GM18519 (cell line): ENCODE measurements at regions not wholly inside any gene's neighbourhood (a gene's known extent, or its start where the extent isn't known, plus 50 kb on each side); places are given as distances from the start of the nearest gene placed in this dataset.
"Not testable (repeated sequence)": the region's sequence is repeated elsewhere in the genome, so short reads cannot be mapped to it uniquely, and the experiment has no call there.

Experiments used
- ATAC-seq: cut with Tn5 transposase; IDR thresholded peaks from one replicate; pipeline ENCODE4 v1.9.1; 2021; ENCODE audit warnings: mild to moderate bottlenecking, moderate library complexity; ENCODE audit not compliant: unreplicated experiment, low FRiP score

- not testable (repeated sequence) for ATAC-seq
These were observed 184.7 kb upstream of the AHR start for GRCh38 chr7:17113770-17114169.

GRCh38 chr7:17118412-17118811 is 180.0 kb upstream of the AHR start:
- no peak for ATAC-seq

DNA sequence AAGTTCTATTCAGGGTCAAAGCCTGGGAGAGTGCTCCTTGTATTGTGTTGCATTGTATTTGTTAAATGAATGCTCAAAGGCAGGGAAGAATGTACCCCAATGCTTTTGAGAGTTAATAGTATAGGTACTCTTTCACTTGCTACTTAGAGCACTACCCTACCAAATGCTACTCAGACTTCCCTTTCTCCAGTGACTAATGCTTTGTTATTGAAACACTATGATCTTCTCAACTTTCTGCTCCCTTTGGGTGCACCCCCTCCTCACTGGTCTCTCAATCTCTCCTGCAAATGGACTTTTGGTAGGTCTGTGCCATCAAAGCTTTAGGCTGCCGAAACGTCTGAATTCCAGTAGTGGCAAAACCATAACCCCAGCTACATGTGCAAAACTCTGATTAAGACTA is 177.7 kb upstream of the AHR start:
- no peak for ATAC-seq

GRCh38 chr7:17121671-17122070 is 176.8 kb upstream of the AHR start:
- ATAC-seq, result no peak

GRCh38 chr7:17123020-17123419 is 175.4 kb upstream of the AHR start:
- no peak for ATAC-seq

DNA sequence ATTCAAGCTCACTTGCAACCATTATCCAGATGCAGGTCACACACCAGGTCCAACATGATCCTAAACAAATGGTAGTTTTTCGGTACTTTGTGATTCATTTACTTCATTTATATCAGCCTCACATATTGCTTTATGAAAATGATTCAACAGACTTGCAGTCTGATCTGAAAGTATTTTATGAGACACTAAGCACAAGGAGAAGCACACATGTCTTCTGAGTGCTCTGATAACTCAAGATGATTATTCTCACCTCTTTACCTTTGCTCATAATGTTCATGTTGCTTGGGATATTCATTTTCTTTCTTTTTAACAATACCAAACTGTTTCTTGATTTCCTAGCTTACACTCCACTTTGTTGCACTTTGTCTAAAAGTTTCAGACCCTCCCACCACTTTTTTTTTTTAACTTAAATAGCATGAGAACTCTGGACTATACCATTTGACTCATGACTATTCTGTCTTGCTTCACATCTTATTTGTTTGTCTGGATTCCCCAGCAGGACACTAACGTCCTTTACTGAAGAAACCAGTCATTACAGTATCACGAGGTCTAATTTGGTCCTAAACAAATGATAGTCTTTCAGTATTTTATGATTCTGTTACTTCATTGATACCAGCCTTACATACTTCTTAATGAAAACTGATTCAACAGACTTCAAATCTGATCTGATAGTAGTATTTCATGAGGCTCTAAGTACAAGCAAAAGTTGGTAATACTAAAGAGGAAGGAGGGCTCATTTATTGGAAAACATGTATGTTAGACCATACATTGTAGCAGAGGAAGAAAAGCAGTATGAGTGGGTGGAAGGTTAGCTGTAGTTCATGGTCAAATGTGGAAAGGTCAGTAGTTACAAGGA is 171.8 kb upstream of the AHR start:
- ATAC-seq, result peak; percentile 81

GRCh38 chr7:17129218-17129617 is 169.2 kb upstream of the AHR start:
- ATAC-seq, result no peak

- no peak for ATAC-seq
These were observed 168.0 kb upstream of the AHR start for GRCh38 chr7:17130281-17131059.

DNA sequence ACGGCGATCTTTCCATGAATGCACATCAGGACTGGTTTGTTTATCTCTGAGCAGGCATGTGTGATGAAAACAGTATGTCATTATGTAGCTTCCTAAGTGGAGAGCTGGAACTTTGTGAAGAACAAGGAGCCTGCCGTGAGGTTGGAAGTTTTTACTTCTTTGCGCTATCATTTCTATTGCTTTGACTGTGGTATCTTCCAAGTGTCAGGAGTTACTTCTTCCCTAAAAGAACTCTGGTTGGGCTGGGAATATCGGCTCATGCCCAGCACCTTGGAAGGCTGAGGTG is 167.4 kb upstream of the AHR start:
- ATAC-seq, result no peak

- ATAC-seq, result no peak
These were observed 166.3 kb upstream of the AHR start for GRCh38 chr7:17131983-17132655.

GRCh38 chr7:17132726-17133125 is 165.7 kb upstream of the AHR start:
- ATAC-seq, result no peak

DNA sequence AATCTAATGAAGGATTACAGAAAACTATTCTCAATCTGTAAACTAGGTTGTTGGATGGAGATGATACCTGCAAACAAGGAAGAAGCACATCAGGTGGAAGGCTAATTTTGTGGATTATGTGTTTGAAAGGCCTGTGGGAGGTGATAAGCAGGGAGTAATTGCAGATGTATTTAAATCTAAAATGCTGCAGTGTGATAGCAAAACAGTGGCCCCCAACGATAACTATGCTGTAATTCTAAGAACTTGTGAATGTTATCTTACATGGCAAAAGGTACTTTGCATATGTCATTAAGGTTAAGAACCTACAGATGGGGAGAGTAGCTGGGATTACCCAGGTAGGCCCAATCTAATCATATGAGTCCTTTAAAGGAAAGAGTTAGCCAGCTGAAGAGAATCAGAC is 164.5 kb upstream of the AHR start:
- ATAC-seq, result no peak

DNA sequence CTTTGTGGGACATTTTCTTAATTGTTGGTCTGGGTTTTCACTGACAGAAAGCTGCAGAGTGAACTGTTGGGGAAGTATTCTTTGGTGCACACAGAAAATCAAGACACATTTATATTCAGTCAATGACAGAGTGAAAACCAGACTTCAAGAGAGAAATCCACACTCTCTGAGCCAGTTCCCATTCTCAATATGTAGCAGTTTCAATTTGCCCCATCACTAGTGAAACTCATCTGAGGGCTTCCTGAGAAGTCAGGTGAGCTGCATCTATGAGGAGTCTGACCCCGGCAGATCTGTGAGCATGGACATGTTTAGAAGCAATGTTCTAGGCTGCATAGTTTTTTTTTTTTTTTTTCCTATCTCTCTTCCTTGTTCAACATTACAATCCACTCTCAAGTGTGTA is 163.7 kb upstream of the AHR start:
- ATAC-seq, result peak; percentile 88

DNA sequence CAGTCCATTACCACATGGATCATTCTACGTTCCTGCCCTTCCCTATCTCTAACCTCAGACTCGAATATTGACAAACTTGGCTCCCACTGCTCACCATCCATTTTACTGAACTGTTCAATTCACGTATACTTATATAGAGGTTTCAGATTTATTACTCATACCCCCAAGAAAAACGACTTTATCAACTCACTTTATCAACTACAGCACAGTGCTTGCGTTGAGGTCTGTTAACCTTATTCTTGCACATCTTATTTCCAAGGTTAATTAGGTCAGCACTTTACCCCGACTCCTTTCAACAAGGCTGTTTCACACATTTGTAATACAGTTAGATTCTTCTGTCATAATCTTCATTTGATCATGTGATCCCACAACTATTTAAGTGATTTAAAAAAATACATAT is 162.3 kb upstream of the AHR start:
- ATAC-seq, result no peak

- ATAC-seq, result no peak
These were observed 159.4 kb upstream of the AHR start for GRCh38 chr7:17139081-17139480.

DNA sequence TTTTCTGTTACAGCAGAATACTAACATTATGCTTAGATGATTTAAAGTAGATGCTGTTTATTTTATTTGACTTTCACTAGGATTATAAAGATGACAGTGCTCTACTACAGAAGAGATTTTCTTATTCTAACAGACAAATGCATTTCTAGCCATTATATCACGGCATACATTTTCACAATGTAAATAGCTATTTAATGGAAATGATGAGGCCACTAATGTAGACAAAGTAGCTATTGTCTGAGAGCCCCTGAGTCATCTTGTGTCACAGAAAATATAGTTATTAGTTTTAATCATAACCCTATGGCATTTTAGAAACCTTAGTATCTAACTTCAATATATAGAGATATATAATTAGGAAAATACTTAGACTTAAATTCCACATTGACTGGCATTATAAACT is 158.0 kb upstream of the AHR start:
- no peak for ATAC-seq

DNA sequence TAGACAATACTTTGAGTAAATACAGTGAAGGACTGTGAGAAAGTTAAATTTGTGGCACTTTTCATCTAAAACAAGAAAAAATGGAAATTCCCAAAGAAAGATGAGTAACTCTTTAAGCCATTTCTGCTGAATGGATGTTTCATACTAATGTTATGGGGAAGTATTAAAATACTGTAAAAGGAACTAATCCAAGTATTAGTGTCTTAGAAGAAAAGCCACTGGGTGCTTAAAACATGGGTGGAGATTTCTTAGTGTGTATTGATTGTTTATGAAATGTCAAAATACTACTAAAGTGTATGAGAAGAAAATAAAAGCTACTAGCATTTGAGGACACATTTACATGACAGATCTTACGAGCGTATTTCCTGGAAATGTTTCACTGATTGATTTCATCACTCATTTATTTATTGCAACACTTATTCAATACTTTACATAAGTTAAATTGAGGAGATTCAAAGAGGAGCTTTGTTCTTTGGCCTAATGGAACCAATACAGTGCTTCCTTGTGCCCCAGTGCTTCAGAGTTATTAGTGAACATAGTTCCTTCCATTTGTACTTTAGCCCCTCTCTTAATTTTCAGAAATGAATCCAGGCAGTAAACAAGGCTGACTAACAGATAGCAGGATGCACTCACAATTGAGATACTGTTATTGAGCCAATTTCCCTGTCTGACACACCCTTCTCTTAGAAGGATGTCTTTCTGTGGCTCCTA is 155.5 kb upstream of the AHR start:
- no peak for ATAC-seq

GRCh38 chr7:17144322-17144721 is 154.1 kb upstream of the AHR start:
- ATAC-seq, result peak; percentile 40

DNA sequence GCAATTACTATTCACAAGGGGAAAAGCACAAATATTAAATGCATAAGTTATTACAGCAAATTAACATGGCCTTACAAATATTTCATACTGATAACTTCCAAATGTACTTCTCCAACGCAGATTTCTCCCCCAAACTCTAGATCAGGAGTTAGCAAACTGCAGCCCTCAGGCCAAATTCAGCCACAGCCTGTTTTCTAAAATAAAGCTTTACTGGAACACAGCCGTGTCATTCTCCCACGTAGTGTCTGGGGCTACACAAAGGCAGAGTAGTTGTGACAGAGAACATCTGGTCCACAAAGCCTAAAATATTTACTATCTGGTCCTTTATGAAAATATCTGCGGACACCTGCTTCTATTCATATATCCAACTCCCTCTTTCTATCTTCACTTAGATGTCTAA is 151.8 kb upstream of the AHR start:
- no peak for ATAC-seq

GRCh38 chr7:17147409-17147808 is 151.0 kb upstream of the AHR start:
- ATAC-seq, result no peak

- ATAC-seq, result peak; percentile 61
These were observed 148.4 kb upstream of the AHR start for GRCh38 chr7:17150018-17150417.
